ENCODE measurements at regions not wholly inside any gene's neighbourhood (a gene's known extent, or its start where the extent isn't known, plus 50 kb on each side); places are given as distances from the start of the nearest gene placed in this dataset.

- TF ChIP-seq, protein P1, sequence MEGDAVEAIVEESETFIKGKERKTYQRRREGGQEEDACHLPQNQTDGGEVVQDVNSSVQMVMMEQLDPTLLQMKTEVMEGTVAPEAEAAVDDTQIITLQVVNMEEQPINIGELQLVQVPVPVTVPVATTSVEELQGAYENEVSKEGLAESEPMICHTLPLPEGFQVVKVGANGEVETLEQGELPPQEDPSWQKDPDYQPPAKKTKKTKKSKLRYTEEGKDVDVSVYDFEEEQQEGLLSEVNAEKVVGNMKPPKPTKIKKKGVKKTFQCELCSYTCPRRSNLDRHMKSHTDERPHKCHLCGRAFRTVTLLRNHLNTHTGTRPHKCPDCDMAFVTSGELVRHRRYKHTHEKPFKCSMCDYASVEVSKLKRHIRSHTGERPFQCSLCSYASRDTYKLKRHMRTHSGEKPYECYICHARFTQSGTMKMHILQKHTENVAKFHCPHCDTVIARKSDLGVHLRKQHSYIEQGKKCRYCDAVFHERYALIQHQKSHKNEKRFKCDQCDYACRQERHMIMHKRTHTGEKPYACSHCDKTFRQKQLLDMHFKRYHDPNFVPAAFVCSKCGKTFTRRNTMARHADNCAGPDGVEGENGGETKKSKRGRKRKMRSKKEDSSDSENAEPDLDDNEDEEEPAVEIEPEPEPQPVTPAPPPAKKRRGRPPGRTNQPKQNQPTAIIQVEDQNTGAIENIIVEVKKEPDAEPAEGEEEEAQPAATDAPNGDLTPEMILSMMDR (IDR thresholded peaks at IDR 0.05; ENCODE audit: insufficient read depth, low read depth, low read length) = no peak
- TF ChIP-seq EZH2 (IDR thresholded peaks at IDR 0.05; ENCODE audit: insufficient read depth, low read length) = no peak
Measured at GRCh38 chr11:29075726-29076125, 941.1 kb downstream of the KCNA4 start.
